GM12878 (cell line): ENCODE measurements at regions not wholly inside any gene's neighbourhood (a gene's known extent, or its start where the extent isn't known, plus 50 kb on each side); places are given as distances from the start of the nearest gene placed in this dataset.

Experiments
- CBFB ChIP-seq: IDR thresholded peaks from 2 replicates; pipeline ENCODE4 v1.6.1; 2016; ENCODE audit warnings: antibody characterized with exemption, low read depth
- CTCF ChIP-seq, 3 experiments: IDR thresholded peaks in 2 of 3; conservative IDR thresholded peaks in 1 of 3; 2 replicates each; pipeline ENCODE4 v1.5.1; 2011; ENCODE audit warnings: low read depth in 3 of 3, low read length in 3 of 3, mild to moderate bottlenecking in 3 of 3, control low read depth in 2 of 3, moderate library complexity in 2 of 3, inconsistent platforms in 1 of 3, mixed read lengths in 1 of 3; ENCODE audit not compliant: control insufficient read depth in 2 of 3, insufficient read depth in 1 of 3; ENCODE audit errors: extremely low read depth in 1 of 3
- EGR1 ChIP-seq, 2 experiments: IDR thresholded peaks; 1 replicate in 1 of 2; 2 replicates in 1 of 2; pipeline ENCODE4 v1.6.1; 2011 to 2012; ENCODE audit warnings: low read depth in 2 of 2, low read length in 2 of 2, borderline replicate concordance in 1 of 2, mild to moderate bottlenecking in 1 of 2, moderate library complexity in 1 of 2
- TF ChIP-seq, protein P1 (sequence below): fragments of 150-350 bp; IDR thresholded peaks from 2 replicates; pipeline ENCODE4 v1.6.1; 2016; ENCODE audit warnings: low read depth, low read length
- TF ChIP-seq, protein P2 (sequence below): IDR thresholded peaks from 2 replicates; pipeline ENCODE4 v1.6.1; 2011; ENCODE audit warnings: low read depth, mild to moderate bottlenecking, low read length, moderate library complexity, borderline replicate concordance; ENCODE audit errors: extremely low read depth

DNA sequence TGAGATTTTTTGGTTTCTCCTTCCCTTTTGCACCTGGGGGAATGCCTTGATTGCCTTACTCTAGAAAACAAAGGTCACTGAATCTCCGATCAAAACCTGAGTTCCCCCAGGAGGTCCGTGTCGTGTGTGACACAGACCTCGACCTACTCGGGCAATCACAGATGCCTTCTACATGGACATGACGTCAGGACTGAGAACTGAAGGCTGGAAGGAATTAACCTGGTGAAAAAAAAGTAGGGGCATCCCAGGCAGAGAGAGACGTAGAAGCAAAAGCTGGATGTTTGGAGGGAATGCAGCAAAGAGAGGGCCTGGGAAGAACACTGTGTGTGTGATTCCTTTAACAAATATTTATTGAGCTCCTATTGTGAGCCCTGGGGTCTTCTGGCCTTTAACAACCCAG, 178.0 kb downstream of the PRDM2 start:
- TF ChIP-seq, protein P1, sequence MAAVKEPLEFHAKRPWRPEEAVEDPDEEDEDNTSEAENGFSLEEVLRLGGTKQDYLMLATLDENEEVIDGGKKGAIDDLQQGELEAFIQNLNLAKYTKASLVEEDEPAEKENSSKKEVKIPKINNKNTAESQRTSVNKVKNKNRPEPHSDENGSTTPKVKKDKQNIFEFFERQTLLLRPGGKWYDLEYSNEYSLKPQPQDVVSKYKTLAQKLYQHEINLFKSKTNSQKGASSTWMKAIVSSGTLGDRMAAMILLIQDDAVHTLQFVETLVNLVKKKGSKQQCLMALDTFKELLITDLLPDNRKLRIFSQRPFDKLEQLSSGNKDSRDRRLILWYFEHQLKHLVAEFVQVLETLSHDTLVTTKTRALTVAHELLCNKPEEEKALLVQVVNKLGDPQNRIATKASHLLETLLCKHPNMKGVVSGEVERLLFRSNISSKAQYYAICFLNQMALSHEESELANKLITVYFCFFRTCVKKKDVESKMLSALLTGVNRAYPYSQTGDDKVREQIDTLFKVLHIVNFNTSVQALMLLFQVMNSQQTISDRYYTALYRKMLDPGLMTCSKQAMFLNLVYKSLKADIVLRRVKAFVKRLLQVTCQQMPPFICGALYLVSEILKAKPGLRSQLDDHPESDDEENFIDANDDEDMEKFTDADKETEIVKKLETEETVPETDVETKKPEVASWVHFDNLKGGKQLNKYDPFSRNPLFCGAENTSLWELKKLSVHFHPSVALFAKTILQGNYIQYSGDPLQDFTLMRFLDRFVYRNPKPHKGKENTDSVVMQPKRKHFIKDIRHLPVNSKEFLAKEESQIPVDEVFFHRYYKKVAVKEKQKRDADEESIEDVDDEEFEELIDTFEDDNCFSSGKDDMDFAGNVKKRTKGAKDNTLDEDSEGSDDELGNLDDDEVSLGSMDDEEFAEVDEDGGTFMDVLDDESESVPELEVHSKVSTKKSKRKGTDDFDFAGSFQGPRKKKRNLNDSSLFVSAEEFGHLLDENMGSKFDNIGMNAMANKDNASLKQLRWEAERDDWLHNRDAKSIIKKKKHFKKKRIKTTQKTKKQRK: no peak
- TF ChIP-seq, protein P2, sequence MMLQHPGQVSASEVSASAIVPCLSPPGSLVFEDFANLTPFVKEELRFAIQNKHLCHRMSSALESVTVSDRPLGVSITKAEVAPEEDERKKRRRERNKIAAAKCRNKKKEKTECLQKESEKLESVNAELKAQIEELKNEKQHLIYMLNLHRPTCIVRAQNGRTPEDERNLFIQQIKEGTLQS: no peak
- TF ChIP-seq CTCF (IDR thresholded peaks at IDR 0.05 in 2 of 3, conservative IDR thresholded peaks at IDR 0.05 in 1 of 3; ENCODE audit: control insufficient read depth in 2 of 3, extremely low read depth in 1 of 3, insufficient read depth in 1 of 3, low read depth in 3 of 3, low read length in 3 of 3) (no peak), EGR1 (IDR thresholded peaks at IDR 0.05; ENCODE audit: borderline replicate concordance in 1 of 2, low read depth in 2 of 2, low read length in 2 of 2) (no peak), CBFB (no peak)
